H1 (cell line): ENCODE measurements at regions not wholly inside any gene's neighbourhood (a gene's known extent, or its start where the extent isn't known, plus 50 kb on each side); places are given as distances from the start of the nearest gene placed in this dataset.

ENCODE experiments used
- CHD1 ChIP-seq: IDR thresholded peaks from 2 replicates; pipeline ENCODE4 v1.6.1; 2012; ENCODE audit warnings: low read depth, low read length, improper control_type of control experiment
- CTBP2 ChIP-seq: IDR thresholded peaks from 2 replicates; pipeline ENCODE4 v1.7.0; 2011; ENCODE audit warnings: borderline replicate concordance, mild to moderate bottlenecking, moderate library complexity, mixed read lengths, low read length; ENCODE audit not compliant: insufficient read depth, insufficient read length
- HDAC6 ChIP-seq: IDR thresholded peaks from one replicate; pipeline ENCODE4 v1.7.1; 2012; ENCODE audit warnings: low read depth, mild to moderate bottlenecking, inconsistent platforms, low read length, moderate library complexity
- KDM4A ChIP-seq: IDR thresholded peaks from one replicate; pipeline ENCODE4 v1.7.1; 2012; ENCODE audit warnings: low read depth, mild to moderate bottlenecking, moderate library complexity, low read length, inconsistent platforms; ENCODE audit not compliant: severe bottlenecking
- NANOG ChIP-seq: IDR thresholded peaks from 2 replicates; pipeline ENCODE4 v1.6.1; 2011; ENCODE audit warnings: low read length, low read depth, mild to moderate bottlenecking, inconsistent platforms; ENCODE audit not compliant: insufficient read depth, poor library complexity, severe bottlenecking
- SAP30 ChIP-seq: fragments of 300-600 bp; sonication (generic); IDR thresholded peaks from 2 replicates; pipeline ENCODE4 v1.7.1; 2012; ENCODE audit warnings: low read length, moderate library complexity, mild to moderate bottlenecking, inconsistent platforms; ENCODE audit not compliant: insufficient read depth, insufficient replicate concordance
- TAF1 ChIP-seq: IDR thresholded peaks from 2 replicates; pipeline ENCODE4 v1.6.1; 2011; ENCODE audit warnings: mild to moderate bottlenecking, low read depth, low read length
- TAF7 ChIP-seq: optimal IDR thresholded peaks from 2 replicates; pipeline ENCODE3; 2011; ENCODE audit warnings: low read depth, mild to moderate bottlenecking, inconsistent platforms, low read length, moderate library complexity, borderline replicate concordance
- TBP ChIP-seq: IDR thresholded peaks from 2 replicates; pipeline ENCODE4 v1.6.1; 2011; ENCODE audit warnings: low read depth, low read length, improper control_type of control experiment

GRCh38 chr7:153934048-153934447 lies 118.2 kb upstream of the DPP6 start (continued):
- no peak for TF ChIP-seq SAP30
- no peak for TF ChIP-seq NANOG
- TF ChIP-seq CHD1: no peak
- no peak for TF ChIP-seq CTBP2
- no peak for TF ChIP-seq TAF7
- no peak for TF ChIP-seq KDM4A
- no peak for TF ChIP-seq HDAC6
- no peak for TF ChIP-seq TBP
- no peak for TF ChIP-seq TAF1
